ENCODE measurements at regions not wholly inside any gene's neighbourhood (a gene's known extent, or its start where the extent isn't known, plus 50 kb on each side); places are given as distances from the start of the nearest gene placed in this dataset.

GRCh38 chr10:118851062-118852035, 96.6 kb upstream of the CACUL1 start:
- H3K9ac ChIP-seq (ENCODE audit: low read length): no peak overlapping the region
- no peaks in the 10 kb centered on the region for H3K4me1 ChIP-seq (ENCODE audit: control insufficient read depth, insufficient read depth, low read length)
- H3K9me3 ChIP-seq (ENCODE audit: control insufficient read depth, low read length): no peaks in the 10 kb centered on the region
- H3K4me3 ChIP-seq (ENCODE audit: low read length): no peak overlapping the region
- DNase-seq (ENCODE audit: low read depth): no peak
- H3K36me3 ChIP-seq (ENCODE audit: control insufficient read depth, insufficient read depth, low read length, severe bottlenecking): no peaks in the 10 kb centered on the region
- H3K27me3 ChIP-seq (replicated peaks; ENCODE audit: control insufficient read depth, insufficient read depth, low read length): peaks cover 7% of the 10 kb centered on the region

GRCh38 chr10:118853916-118854315, 99.1 kb upstream of the CACUL1 start:
- Histone ChIP-seq H3K9ac (ENCODE audit: low read length) (no peak overlapping the region), H3K4me3 (ENCODE audit: low read length) (no peak overlapping the region), H3K4me1 (ENCODE audit: control insufficient read depth, insufficient read depth, low read length) (no peaks in the 10 kb centered on the region), H3K36me3 (ENCODE audit: control insufficient read depth, insufficient read depth, low read length, severe bottlenecking) (no peaks in the 10 kb centered on the region), H3K9me3 (ENCODE audit: control insufficient read depth, low read length) (peaks cover 11% of the 10 kb centered on the region), H3K27me3 (replicated peaks; ENCODE audit: control insufficient read depth, insufficient read depth, low read length) (peaks cover 20% of the 10 kb centered on the region)
- DNase-seq (ENCODE audit: low read depth): no peak

GRCh38 chr10:118856106-118856505, 101.3 kb upstream of the CACUL1 start:
- no peaks in the 10 kb centered on the region for H3K36me3 ChIP-seq (ENCODE audit: control insufficient read depth, insufficient read depth, low read length, severe bottlenecking)
- no peak for DNase-seq (ENCODE audit: low read depth)
- H3K9ac ChIP-seq (ENCODE audit: low read length): no peak overlapping the region
- H3K9me3 ChIP-seq (ENCODE audit: control insufficient read depth, low read length): peaks cover 11% of the 10 kb centered on the region
- H3K4me1 ChIP-seq (ENCODE audit: control insufficient read depth, insufficient read depth, low read length): no peaks in the 10 kb centered on the region
- H3K4me3 ChIP-seq (ENCODE audit: low read length): no peak overlapping the region
- peaks cover 20% of the 10 kb centered on the region for H3K27me3 ChIP-seq (replicated peaks; ENCODE audit: control insufficient read depth, insufficient read depth, low read length)

GRCh38 chr10:118865998-118866693, 111.4 kb upstream of the CACUL1 start:
- no peak for DNase-seq (ENCODE audit: low read depth)
- H3K36me3 ChIP-seq (ENCODE audit: control insufficient read depth, insufficient read depth, low read length, severe bottlenecking): no peaks in the 10 kb centered on the region
- no peak overlapping the region for H3K4me3 ChIP-seq (ENCODE audit: low read length)

GRCh38 chr10:118867768-118868167, 113.0 kb upstream of the CACUL1 start:
- Histone ChIP-seq H3K4me1 (ENCODE audit: control insufficient read depth, insufficient read depth, low read length) (peaks cover 22% of the 10 kb centered on the region), H3K9ac (ENCODE audit: low read length) (no peak overlapping the region), H3K9me3 (ENCODE audit: control insufficient read depth, low read length) (no peaks in the 10 kb centered on the region), H3K27me3 (replicated peaks; ENCODE audit: control insufficient read depth, insufficient read depth, low read length) (no peaks in the 10 kb centered on the region), H3K36me3 (ENCODE audit: control insufficient read depth, insufficient read depth, low read length, severe bottlenecking) (no peaks in the 10 kb centered on the region), H3K4me3 (ENCODE audit: low read length) (no peak overlapping the region)
- DNase-seq (ENCODE audit: low read depth): no peak

More at GRCh38 chr10:118865998-118866693, 111.4 kb upstream of the CACUL1 start:
- no peaks in the 10 kb centered on the region for H3K27me3 ChIP-seq (replicated peaks; ENCODE audit: control insufficient read depth, insufficient read depth, low read length)
- peaks cover 12% of the 10 kb centered on the region for H3K4me1 ChIP-seq (ENCODE audit: control insufficient read depth, insufficient read depth, low read length)
- H3K9me3 ChIP-seq (ENCODE audit: control insufficient read depth, low read length): no peaks in the 10 kb centered on the region
- H3K9ac ChIP-seq (ENCODE audit: low read length): no peak overlapping the region

GRCh38 chr10:118868589-118868988, 113.8 kb upstream of the CACUL1 start:
- Histone ChIP-seq H3K4me1 (ENCODE audit: control insufficient read depth, insufficient read depth, low read length) (peaks cover 30% of the 10 kb centered on the region), H3K9ac (ENCODE audit: low read length) (no peak overlapping the region), H3K27me3 (replicated peaks; ENCODE audit: control insufficient read depth, insufficient read depth, low read length) (no peaks in the 10 kb centered on the region), H3K4me3 (ENCODE audit: low read length) (no peak overlapping the region), H3K36me3 (ENCODE audit: control insufficient read depth, insufficient read depth, low read length, severe bottlenecking) (no peaks in the 10 kb centered on the region), H3K9me3 (ENCODE audit: control insufficient read depth, low read length) (no peaks in the 10 kb centered on the region)
- DNase-seq (ENCODE audit: low read depth): no peak

GRCh38 chr10:118870467-118871243, 115.9 kb upstream of the CACUL1 start:
- H3K9ac ChIP-seq (ENCODE audit: low read length): peak overlapping the region; percentile 37
- H3K4me3 ChIP-seq (ENCODE audit: low read length): peak overlapping the region; percentile 31
- H3K36me3 ChIP-seq (ENCODE audit: control insufficient read depth, insufficient read depth, low read length, severe bottlenecking): no peaks in the 10 kb centered on the region
- no peaks in the 10 kb centered on the region for H3K9me3 ChIP-seq (ENCODE audit: control insufficient read depth, low read length)
- H3K27me3 ChIP-seq (replicated peaks; ENCODE audit: control insufficient read depth, insufficient read depth, low read length): no peaks in the 10 kb centered on the region
- H3K4me1 ChIP-seq (ENCODE audit: control insufficient read depth, insufficient read depth, low read length): peaks cover 34% of the 10 kb centered on the region
- peak; percentile 82 for DNase-seq (ENCODE audit: low read depth)

- Histone ChIP-seq H3K4me1 (ENCODE audit: control insufficient read depth, insufficient read depth, low read length) (peaks cover 34% of the 10 kb centered on the region), H3K27me3 (replicated peaks; ENCODE audit: control insufficient read depth, insufficient read depth, low read length) (no peaks in the 10 kb centered on the region), H3K36me3 (ENCODE audit: control insufficient read depth, insufficient read depth, low read length, severe bottlenecking) (no peaks in the 10 kb centered on the region)
These were observed 116.6 kb upstream of the CACUL1 start for GRCh38 chr10:118871244-118871865.

GRCh38 chr10:118873091-118873737, 118.4 kb upstream of the CACUL1 start:
- Histone ChIP-seq H3K4me3 (ENCODE audit: low read length) (no peak overlapping the region), H3K4me1 (ENCODE audit: control insufficient read depth, insufficient read depth, low read length) (peaks cover 34% of the 10 kb centered on the region), H3K9ac (ENCODE audit: low read length) (no peak overlapping the region), H3K9me3 (ENCODE audit: control insufficient read depth, low read length) (peaks cover 14% of the 10 kb centered on the region), H3K36me3 (ENCODE audit: control insufficient read depth, insufficient read depth, low read length, severe bottlenecking) (no peaks in the 10 kb centered on the region), H3K27me3 (replicated peaks; ENCODE audit: control insufficient read depth, insufficient read depth, low read length) (no peaks in the 10 kb centered on the region)
- peak; percentile 51 for DNase-seq (ENCODE audit: low read depth)

More at GRCh38 chr10:118871244-118871865, 116.6 kb upstream of the CACUL1 start:
- DNase-seq (ENCODE audit: low read depth): no peak
- peaks cover 2% of the 10 kb centered on the region for H3K9me3 ChIP-seq (ENCODE audit: control insufficient read depth, low read length)
- peak overlapping the region; percentile 31 for H3K4me3 ChIP-seq (ENCODE audit: low read length)
- H3K9ac ChIP-seq (ENCODE audit: low read length): peak overlapping the region; percentile 37

- peaks cover 14% of the 10 kb centered on the region for H3K9me3 ChIP-seq (ENCODE audit: control insufficient read depth, low read length)
- no peaks in the 10 kb centered on the region for H3K36me3 ChIP-seq (ENCODE audit: control insufficient read depth, insufficient read depth, low read length, severe bottlenecking)
- DNase-seq (ENCODE audit: low read depth): no peak
- H3K9ac ChIP-seq (ENCODE audit: low read length): no peak overlapping the region
- no peak overlapping the region for H3K4me3 ChIP-seq (ENCODE audit: low read length)
- peaks cover 34% of the 10 kb centered on the region for H3K4me1 ChIP-seq (ENCODE audit: control insufficient read depth, insufficient read depth, low read length)
- no peaks in the 10 kb centered on the region for H3K27me3 ChIP-seq (replicated peaks; ENCODE audit: control insufficient read depth, insufficient read depth, low read length)
These were observed 119.0 kb upstream of the CACUL1 start for GRCh38 chr10:118873738-118874105.
